Suprapubic skin (tissue), 3 donors: ENCODE measurements at regions not wholly inside any gene's neighbourhood (a gene's known extent, or its start where the extent isn't known, plus 50 kb on each side); places are given as distances from the start of the nearest gene placed in this dataset.

ENCODE experiments used
- CTCF ChIP-seq, 2 donors: fragments of 200-600 bp in 1 of 2; fragments of 450-650 bp in 1 of 2; sonication (generic) in 1 of 2; IDR thresholded peaks; one replicate each; pipeline ENCODE4 v1.5.1; 2016 to 2019; ENCODE audit warnings: antibody characterized with exemption in 2 of 2, mild to moderate bottlenecking in 1 of 2, moderate library complexity in 1 of 2
- EP300 ChIP-seq: sonication (generic); formaldehyde crosslinking; IDR thresholded peaks from one replicate; pipeline ENCODE4 v1.6.1; 2017; ENCODE audit warnings: antibody characterized with exemption
- POLR2A ChIP-seq, 2 donors: fragments of 450-650 bp; IDR thresholded peaks; one replicate each; pipeline ENCODE4 v1.6.1; 2017; ENCODE audit warnings: antibody characterized with exemption in 2 of 2, mild to moderate bottlenecking in 2 of 2, moderate library complexity in 2 of 2

DNA sequence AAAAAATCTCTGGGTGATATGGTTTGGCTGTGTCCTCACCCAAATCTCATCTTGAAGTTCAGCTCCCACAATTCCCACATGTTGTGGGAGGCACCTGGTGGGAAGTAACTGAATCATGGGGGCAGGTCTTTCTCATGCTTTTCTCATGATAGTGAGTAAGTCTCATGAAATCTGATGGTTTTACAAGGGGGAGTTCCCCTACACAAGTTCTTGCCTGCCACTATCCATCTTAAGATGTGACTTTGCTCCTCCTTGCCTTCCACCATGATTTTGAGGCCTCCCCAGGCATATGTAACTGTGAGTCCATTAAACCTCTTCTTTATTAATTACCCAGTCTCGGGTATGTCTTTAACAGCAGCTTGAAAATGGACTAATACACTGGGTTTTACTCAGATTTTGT, 513.9 kb downstream of the TLE4 start:
- TF ChIP-seq EP300 (no peak), POLR2A (IDR thresholded peaks at IDR 0.05) (no peak), CTCF (IDR thresholded peaks at IDR 0.05) (no peak)
